C4-2B (cell line): ENCODE measurements at regions not wholly inside any gene's neighbourhood (a gene's known extent, or its start where the extent isn't known, plus 50 kb on each side); places are given as distances from the start of the nearest gene placed in this dataset.

Experiments
- H3K27ac ChIP-seq: fragments of 450-650 bp; 2 replicates; pipeline ENCODE4 v1.5.1; 2017
- ZFX ChIP-seq: fragments of 450-650 bp; IDR thresholded peaks from 2 replicates; pipeline ENCODE4 v1.6.1; 2017
- TF ChIP-seq, protein P1 (sequence below): fragments of 450-650 bp; conservative IDR thresholded peaks from 2 replicates; pipeline ENCODE4 v1.5.1; 2017; ENCODE audit warnings: mild to moderate bottlenecking

DNA sequence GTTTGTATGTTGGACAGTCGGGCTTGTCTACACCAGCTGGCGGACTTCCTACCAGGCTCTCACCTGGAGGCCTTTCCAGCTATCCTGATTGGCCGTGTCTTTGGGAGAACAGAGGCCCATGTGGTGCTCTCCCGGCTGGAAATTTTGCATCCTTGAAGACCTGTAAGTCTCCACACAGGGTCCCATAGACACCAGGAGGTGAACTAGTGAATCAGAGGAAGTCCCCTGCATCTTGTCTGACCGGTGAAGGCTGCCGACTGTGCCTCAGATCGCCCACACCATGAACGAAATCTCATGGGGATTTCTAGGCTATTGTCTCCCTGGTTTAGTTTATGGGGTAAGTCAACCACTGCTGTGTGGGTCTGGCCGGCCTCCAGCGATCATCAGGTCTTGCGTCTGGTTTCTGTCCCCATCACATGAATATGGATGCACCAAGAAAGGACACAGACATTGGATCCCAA lies 108.4 kb upstream of the LYZL2 start:
- TF ChIP-seq ZFX, result no peak
- H3K27ac ChIP-seq, result no peak overlapping the region

DNA sequence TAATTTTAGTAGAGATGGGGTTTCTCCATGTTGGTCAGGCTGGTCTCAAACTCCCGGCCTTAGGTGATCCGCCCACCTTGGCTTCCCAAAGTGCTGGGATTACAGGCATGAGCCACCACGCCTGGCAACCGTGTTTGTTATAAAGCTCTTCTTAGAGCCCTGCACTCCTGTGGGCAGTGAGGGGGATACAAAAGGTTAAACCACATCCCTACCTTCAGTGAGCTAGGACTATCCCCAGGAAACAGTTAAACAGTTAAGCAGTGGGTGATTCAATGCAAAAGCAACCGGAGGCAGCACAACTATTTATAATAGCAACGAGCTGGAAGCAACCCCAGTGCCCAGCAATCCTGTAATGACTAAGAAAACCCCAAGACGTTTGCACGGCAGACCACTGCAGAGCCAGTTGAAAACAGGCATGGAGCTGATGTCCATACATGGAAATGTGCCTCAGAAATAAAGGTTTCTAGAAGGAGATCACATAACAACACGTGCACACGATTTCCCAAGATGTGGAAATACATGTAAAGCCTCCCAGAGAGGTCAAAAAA lies 107.2 kb upstream of the LYZL2 start:
- no peak overlapping the region for H3K27ac ChIP-seq
- TF ChIP-seq, protein P1, sequence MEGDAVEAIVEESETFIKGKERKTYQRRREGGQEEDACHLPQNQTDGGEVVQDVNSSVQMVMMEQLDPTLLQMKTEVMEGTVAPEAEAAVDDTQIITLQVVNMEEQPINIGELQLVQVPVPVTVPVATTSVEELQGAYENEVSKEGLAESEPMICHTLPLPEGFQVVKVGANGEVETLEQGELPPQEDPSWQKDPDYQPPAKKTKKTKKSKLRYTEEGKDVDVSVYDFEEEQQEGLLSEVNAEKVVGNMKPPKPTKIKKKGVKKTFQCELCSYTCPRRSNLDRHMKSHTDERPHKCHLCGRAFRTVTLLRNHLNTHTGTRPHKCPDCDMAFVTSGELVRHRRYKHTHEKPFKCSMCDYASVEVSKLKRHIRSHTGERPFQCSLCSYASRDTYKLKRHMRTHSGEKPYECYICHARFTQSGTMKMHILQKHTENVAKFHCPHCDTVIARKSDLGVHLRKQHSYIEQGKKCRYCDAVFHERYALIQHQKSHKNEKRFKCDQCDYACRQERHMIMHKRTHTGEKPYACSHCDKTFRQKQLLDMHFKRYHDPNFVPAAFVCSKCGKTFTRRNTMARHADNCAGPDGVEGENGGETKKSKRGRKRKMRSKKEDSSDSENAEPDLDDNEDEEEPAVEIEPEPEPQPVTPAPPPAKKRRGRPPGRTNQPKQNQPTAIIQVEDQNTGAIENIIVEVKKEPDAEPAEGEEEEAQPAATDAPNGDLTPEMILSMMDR, result no peak
- TF ChIP-seq ZFX, result no peak

DNA sequence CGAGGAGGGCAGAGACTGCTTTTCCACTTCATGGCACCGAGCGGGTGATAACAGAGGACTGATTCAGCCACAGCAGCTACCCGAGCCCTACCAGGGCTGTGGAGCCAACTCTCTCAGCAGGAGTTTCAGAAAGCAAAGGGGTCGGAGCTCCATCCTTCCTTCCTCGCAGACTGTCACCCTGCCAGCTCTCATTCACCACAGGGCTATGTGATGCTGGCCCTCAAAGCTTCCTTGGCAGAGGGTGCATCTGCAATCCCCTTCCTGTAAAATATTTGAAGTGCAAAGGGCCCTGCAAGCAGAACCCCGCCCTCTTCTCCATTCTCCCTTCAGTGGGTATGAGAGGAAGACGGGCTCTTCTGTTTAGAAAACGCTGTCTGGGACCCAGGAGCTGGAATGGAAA lies 105.3 kb upstream of the LYZL2 start:
- H3K27ac ChIP-seq, result no peak overlapping the region

DNA sequence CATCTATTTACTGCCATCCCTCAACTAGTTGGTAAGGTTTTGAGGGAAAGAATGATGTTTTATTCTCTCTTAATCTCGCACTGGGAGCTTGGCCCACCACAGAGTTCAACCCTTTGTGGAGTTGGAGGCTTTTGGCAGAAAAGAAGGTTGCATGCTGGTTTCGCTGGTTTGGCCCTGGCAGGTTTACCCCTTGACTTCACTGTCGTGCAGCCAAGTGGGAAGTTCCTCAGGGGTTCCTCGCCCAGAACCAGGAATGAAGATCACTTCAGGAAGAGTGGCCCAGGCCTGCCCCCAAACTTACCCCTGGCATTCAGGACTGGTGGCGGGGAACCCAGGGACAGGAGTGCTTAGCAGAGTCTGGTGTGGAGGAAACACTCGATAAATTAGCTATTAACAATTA lies 103.1 kb upstream of the LYZL2 start:
- no peak for TF ChIP-seq ZFX
- TF ChIP-seq, protein P1, result no peak
- no peak overlapping the region for H3K27ac ChIP-seq

More for the DNA sequence above, 105.3 kb upstream of the LYZL2 start:
- TF ChIP-seq ZFX, result no peak
- TF ChIP-seq, protein P1, result no peak

DNA sequence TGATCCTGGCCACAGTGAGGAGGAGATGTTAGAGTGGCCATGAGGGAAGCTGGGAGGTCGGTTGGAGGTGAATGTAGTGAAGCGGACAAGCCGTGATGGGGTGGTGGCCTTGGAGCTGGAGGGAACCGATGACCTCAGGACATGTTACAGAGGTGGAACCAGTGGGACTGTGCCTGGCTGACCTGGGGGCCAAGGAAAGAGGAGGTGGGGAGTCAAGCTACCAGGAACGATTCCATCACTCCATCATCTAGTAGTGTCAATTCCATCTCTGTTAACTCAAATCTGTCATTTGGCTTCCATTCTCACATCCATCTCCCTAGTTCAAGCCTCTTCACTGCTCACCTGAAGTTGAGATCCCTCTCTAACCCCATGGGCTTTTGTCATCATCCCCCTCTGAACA lies 102.4 kb upstream of the LYZL2 start:
- no peak overlapping the region for H3K27ac ChIP-seq
- TF ChIP-seq, protein P1, result no peak
- no peak for TF ChIP-seq ZFX

DNA sequence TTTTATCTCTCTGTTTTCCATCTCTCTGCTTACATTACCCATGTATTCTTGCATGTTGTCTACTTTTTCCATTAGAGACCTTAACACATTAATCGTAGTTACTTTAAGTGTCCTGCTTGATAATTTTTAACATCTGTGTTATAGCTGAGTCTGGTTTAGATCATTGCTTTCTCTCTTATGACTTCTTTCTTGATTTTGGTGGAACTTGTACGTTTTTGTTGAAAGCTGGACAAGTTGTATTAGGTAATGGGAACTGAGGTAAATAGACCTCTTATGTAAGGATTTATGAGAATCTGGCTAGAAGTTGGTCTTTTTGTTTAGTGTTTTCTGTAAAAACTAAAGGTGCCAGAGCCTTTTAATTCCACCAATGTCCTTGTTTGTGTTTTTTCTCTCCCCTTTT lies 100.8 kb upstream of the LYZL2 start:
- TF ChIP-seq, protein P1, result no peak
- no peak for TF ChIP-seq ZFX
- no peak overlapping the region for H3K27ac ChIP-seq

DNA sequence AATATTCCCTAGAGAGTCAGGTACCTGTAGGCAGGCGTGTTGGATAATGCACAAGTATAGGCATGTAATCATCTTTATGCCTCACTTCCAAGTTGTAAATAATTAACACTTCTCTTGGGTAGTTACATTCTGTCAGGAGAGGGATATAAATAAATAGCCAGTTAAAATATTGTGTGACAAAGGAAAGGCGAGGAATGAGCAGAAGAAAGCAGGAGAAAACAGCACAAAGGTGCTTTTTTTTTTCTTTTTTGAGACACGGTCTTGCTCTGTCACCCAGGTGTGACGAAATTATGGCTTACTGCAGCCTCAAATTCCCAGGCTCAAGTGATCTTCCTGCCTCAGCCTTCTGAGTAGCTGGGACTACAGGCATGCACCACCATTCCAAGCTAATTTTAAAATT lies 99.2 kb upstream of the LYZL2 start:
- no peak overlapping the region for H3K27ac ChIP-seq
- TF ChIP-seq, protein P1, result no peak
- TF ChIP-seq ZFX, result no peak

DNA sequence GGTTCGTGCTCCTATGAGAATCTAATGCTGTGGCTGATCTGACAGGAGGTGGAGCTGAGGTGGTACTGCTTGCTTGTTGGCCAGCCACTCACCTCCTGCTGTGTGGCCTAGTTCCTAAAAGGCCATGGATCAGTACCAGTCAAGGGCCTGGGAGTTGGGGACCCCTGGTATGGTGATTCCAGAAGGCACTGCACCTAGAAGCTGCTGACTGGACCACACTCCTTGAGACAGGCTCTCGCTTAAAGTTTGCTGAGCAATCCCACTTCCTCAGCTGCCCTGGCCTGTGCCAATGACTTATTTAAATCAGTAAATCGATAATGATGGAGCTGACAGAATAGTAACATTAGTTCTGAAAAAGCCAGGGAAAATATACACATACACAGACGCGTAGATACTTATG lies 98.6 kb upstream of the LYZL2 start:
- TF ChIP-seq ZFX, result no peak
- TF ChIP-seq, protein P1, result no peak
- no peak overlapping the region for H3K27ac ChIP-seq
